SK-N-SH (cell line): ENCODE measurements at regions not wholly inside any gene's neighbourhood (a gene's known extent, or its start where the extent isn't known, plus 50 kb on each side); places are given as distances from the start of the nearest gene placed in this dataset.

Experiments used
- GABPA ChIP-seq: IDR thresholded peaks from 2 replicates; pipeline ENCODE4 v1.4.0; 2012; ENCODE audit warnings: low read depth, mild to moderate bottlenecking
- RAD21 ChIP-seq: IDR thresholded peaks from 2 replicates; pipeline ENCODE4 v1.6.1; 2012; ENCODE audit warnings: mild to moderate bottlenecking, low read length

- TF ChIP-seq GABPA, result no peak
- no peak for TF ChIP-seq RAD21
Measured at GRCh38 chr6:167666571-167667203, 160.0 kb upstream of the AFDN start.
